GM19239 (cell line): ENCODE measurements at regions not wholly inside any gene's neighbourhood (a gene's known extent, or its start where the extent isn't known, plus 50 kb on each side); places are given as distances from the start of the nearest gene placed in this dataset.

Source experiments
- DNase-seq: peaks from one replicate; pipeline ENCODE4 v3.0.0; 2011; ENCODE audit warnings: low spot score; ENCODE audit not compliant: insufficient read length
- FAIRE-seq: peaks from 2 replicates; lab custom pipeline; 2011; peaks lifted over from hg19 to GRCh38; lab: Jason Lieb, UNC

- DNase-seq, result no peak
- no peak for FAIRE-seq
Measured at GRCh38 chr13:48838193-48838973, 137.3 kb upstream of the FNDC3A start.

- FAIRE-seq, result no peak
- DNase-seq, result no peak
Measured at GRCh38 chr13:48839171-48839570, 136.5 kb upstream of the FNDC3A start.

- no peak for DNase-seq
- FAIRE-seq, result no peak
Measured at GRCh38 chr13:48840366-48840765, 135.3 kb upstream of the FNDC3A start.

- FAIRE-seq (no peak), DNase-seq (no peak)
Measured at GRCh38 chr13:48842316-48842715, 133.4 kb upstream of the FNDC3A start.

GRCh38 chr13:48843630-48844380 is 131.9 kb upstream of the FNDC3A start:
- DNase-seq, result no peak
- FAIRE-seq, result no peak

GRCh38 chr13:48844676-48845075 is 131.0 kb upstream of the FNDC3A start:
- FAIRE-seq (no peak), DNase-seq (no peak)

GRCh38 chr13:48849515-48849914 is 126.2 kb upstream of the FNDC3A start:
- FAIRE-seq (no peak), DNase-seq (no peak)

- FAIRE-seq (no peak), DNase-seq (no peak)
Measured at GRCh38 chr13:48851707-48852106, 124.0 kb upstream of the FNDC3A start.

GRCh38 chr13:48852911-48853727 is 122.6 kb upstream of the FNDC3A start:
- no peak for FAIRE-seq
- DNase-seq, result no peak

- FAIRE-seq (peak; percentile 62), DNase-seq (no peak)
Measured at GRCh38 chr13:48853728-48854102, 122.0 kb upstream of the FNDC3A start.

GRCh38 chr13:48857576-48857975 is 118.1 kb upstream of the FNDC3A start:
- FAIRE-seq, result no peak

GRCh38 chr13:48858122-48858902 is 117.4 kb upstream of the FNDC3A start:
- no peak for DNase-seq
- FAIRE-seq, result no peak

More at GRCh38 chr13:48857576-48857975, 118.1 kb upstream of the FNDC3A start:
- no peak for DNase-seq

GRCh38 chr13:48859272-48860105 is 116.2 kb upstream of the FNDC3A start:
- DNase-seq, result no peak
- FAIRE-seq, result no peak

GRCh38 chr13:48860364-48860763 is 115.3 kb upstream of the FNDC3A start:
- FAIRE-seq (no peak), DNase-seq (no peak)

- DNase-seq, result no peak
- no peak for FAIRE-seq
Measured at GRCh38 chr13:48862572-48862971, 113.1 kb upstream of the FNDC3A start.

- no peak for DNase-seq
- no peak for FAIRE-seq
Measured at GRCh38 chr13:48864100-48864499, 111.6 kb upstream of the FNDC3A start.

- DNase-seq (no peak), FAIRE-seq (no peak)
Measured at GRCh38 chr13:48866249-48866648, 109.5 kb upstream of the FNDC3A start.

GRCh38 chr13:48873081-48873480 is 102.6 kb upstream of the FNDC3A start:
- FAIRE-seq (no peak), DNase-seq (no peak)

GRCh38 chr13:48873587-48873986 is 102.1 kb upstream of the FNDC3A start:
- no peak for DNase-seq

More at GRCh38 chr13:48873587-48873986, 102.1 kb upstream of the FNDC3A start:
- FAIRE-seq, result no peak
